GM19467 (cell line): ENCODE measurements at regions not wholly inside any gene's neighbourhood (a gene's known extent, or its start where the extent isn't known, plus 50 kb on each side); places are given as distances from the start of the nearest gene placed in this dataset.
A peak's percentile ranks its signal among the peaks of the same experiment; 100 is the strongest.
"Not testable (repeated sequence)": the region's sequence is repeated elsewhere in the genome, so short reads cannot be mapped to it uniquely, and the experiment has no call there.

ENCODE experiments used
- ATAC-seq: cut with Tn5 transposase; IDR thresholded peaks from one replicate; pipeline ENCODE4 v1.9.1; 2021; ENCODE audit warnings: mild to moderate bottlenecking, moderate library complexity; ENCODE audit not compliant: unreplicated experiment

DNA sequence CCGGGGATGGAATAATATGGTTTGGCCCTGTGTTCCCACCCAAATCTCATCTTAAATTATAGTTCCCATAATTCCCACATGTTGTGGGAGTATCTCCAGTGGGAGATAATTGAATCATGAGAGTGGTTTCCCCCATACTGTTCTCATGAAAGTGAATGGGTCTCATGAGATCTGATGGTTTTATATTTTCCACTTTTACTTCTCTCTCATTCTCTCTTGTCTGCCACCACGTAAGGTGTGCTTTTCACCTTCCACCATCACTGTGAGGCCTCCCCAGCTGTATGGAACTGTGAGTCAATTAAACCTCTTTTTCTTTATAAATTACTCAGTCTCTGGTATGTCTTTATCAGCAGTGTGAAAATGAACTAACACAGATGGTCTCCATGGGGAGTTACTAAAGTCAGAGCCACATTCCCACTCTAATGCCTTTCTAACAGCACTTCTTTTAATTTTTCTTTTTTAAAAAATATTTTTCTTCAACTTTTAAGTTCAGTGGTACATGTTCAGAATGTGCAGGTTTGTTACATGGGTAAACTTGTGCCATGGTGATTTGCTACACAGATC, 306.6 kb downstream of the DTHD1 start:
- no peak for ATAC-seq

DNA sequence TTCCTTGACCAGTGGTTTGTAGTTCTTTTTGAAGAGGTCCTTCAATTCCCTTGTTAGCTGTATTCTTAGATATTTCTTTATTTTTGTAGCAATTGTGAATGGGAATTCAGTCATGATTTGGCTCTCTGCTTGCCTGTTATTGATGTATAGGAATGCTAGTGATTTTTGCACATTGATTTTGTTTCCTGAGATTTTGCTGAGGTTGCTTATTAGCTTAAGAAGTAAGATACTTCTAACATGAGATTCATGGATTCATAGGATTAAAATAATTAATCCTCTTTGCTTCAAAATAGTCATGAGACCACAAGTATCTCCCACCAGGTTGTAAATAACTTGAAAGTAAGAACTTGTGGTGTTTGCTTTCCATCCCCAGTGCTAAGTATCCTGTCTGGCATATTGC, 308.9 kb downstream of the DTHD1 start:
- ATAC-seq = no peak

DNA sequence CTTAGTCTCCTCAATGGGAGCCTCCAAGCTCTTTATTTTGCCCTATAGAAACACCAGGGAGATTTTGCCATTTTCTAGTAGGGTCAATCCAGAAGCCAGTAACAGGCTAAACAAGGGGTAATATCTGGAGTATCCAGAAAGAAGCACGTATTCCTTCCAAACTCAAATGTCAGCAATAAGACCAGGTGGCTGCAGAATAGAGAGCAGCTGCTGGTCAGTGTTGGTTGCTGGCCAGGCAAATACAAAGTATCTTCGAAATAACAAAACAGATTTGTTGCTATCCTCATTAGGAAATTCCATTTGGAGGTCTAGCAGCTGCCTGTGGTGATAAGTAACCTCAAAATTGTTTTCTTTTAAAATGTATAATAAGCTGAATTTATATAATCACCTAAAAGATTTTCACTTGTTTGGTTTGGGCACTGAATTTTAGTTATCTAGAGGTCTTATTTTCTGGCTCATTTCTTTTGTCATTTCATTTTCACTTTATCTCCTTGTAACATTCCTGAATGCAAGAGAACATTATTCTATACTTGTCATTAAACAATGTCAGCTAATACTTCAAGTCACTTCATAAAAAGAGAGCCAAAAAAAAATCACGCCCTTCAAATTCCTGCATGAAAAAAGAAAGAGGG, 320.6 kb downstream of the DTHD1 start:
- ATAC-seq = no peak

DNA sequence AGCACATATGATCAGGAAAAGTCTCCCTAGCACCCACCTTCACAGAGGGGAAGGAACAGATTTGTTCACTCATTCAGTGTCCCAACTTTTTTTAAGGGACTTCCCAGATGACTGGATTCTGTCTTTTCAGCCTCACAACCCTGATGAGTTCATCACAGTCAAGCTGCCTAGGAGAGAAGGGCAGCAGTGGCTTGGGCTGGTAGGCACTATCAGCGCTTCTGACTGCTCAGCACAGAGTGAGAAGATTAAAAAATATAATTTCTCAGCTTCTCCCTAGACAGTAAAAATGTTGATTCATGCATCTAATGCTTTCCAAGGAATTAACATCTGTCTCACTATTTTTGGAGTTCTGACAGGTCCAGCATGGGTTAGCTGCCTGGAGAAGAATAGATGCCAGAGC, 328.2 kb downstream of the DTHD1 start:
- no peak for ATAC-seq

DNA sequence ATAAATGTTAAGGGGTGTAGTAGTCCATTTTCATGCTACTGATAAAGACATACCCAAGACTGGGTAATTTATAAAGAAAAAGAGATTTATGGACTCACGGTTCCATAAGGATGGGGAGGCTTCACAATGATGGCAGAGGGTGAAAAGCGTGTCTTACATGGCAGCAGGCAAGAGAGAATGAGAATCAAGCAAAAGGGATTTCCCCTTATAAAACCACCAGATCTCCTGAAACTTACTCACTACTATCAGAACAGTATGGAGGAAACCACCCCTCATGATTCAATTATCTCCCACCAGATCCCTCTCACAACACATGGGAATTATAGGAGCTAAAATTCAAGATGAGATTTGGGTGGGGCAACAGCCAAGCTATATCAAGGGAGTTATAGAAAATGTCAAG, 329.2 kb downstream of the DTHD1 start:
- no peak for ATAC-seq

DNA sequence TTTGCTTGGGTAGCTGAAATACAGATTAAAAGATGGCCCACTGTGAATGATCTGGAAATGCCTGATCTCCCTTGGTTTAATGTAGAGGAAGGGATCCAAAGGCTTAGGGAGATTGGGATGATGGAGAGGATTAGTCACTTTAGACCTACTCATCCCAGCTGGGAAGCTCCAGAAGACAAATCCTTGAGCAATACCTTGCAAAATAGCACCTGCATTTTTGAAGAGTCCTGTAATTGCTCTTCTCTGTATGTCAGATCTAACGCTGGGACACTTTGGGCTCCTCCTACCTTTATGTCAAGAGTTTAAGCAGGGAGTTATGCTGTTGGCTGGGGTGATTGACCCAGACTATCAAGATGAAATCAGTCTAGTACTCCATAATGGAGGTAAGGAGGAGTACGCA, 331.7 kb downstream of the DTHD1 start:
- not testable (repeated sequence) for ATAC-seq

DNA sequence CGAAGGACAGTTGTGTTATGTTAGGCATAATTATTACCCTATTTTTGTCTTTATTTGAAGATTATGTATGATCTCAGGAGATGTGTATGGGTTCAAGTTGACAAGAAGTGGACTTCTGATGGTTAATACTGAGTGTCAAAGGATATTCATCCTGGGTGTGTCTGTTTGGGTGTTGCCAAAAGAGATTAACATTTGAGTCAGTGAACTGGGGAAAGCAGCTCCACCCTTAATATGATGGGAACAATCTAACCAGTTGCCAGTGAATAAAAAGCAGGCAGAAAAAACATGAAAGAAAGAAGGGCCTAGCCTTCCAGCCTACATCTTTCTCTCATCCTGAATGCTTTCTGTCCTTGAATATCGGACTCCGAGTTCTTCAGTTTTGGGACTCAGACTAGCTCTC, 332.6 kb downstream of the DTHD1 start:
- ATAC-seq = no peak

DNA sequence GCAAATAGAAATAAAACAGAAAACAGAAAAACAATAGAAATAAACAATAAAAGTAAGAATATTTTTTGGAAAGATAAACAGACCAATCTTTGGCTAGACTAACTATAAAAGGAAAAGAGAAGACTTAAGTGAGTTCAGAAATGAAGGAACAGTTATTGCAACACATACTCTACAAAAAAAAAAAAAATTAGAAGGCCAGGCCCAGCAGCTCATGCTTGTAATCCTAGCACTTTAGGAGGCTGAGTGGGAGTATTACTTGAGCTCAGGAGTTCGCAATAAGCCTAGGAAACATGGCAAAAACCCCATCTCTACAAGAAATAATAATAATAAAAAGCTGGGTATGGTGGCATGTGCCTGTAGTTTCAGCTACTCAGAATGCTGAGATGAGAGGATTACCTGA, 336.7 kb downstream of the DTHD1 start:
- no peak for ATAC-seq

DNA sequence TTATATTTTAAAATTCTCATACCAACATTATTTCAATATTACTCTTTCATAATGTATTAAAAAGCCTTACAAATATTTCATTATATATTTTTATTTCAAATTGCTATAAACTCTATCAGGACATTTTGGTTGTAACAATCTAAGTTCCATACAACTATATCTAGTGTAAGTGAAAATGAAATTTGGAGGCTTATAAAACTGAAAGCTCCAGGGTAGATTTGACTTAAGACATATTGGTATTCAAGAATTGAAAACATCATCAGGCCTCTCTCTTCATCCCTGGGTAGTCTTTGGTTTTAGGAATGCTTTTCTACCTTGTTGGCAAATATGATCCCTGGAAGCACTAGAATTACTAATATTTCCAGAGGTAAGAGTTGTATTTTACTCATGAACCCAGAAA, 342.6 kb downstream of the DTHD1 start:
- no peak for ATAC-seq

DNA sequence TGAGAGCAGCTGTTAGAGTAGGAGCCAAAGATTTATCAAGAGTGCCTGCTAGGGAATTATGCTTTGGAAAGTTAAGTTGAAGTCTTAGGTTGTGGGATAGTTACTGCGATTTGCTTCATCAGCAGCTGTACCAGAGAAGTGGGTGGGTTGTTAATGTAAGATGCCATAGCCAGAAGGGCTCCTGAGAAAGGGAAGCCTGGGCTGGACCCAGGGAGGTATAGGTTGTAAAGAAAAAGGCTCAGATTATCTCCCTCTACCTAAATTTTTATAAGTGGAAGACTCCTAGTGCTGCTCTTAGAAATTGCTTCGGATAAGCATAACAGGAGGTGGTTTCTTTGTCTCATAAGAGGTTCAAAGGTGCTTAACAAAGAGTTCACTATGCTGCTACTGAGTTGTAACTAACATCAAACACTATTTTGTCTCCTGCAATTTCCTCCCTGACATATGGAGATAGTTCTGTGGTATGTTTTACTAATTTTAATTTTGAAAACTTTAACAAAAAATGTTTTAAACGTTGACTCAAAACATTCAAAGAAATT, 356.9 kb downstream of the DTHD1 start:
- no peak for ATAC-seq

DNA sequence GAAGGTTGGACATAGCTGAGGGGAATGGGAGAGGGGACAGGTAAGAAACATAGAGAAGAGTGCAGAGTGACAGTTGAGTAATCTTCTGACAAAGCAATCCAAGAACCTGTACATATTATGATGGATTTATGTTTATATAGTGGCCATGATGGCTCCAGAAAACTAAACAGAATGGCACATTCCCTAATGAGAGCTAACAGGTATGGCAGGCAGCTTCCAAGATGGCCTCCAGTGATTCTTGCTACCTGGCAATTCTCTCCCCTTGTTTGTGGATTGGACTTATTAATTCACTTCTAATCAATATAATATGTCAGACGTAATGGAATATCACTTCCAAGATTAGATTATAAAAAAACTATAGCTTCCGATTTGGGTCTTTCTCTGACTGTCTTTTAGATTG, 359.5 kb downstream of the DTHD1 start:
- ATAC-seq = no peak

DNA sequence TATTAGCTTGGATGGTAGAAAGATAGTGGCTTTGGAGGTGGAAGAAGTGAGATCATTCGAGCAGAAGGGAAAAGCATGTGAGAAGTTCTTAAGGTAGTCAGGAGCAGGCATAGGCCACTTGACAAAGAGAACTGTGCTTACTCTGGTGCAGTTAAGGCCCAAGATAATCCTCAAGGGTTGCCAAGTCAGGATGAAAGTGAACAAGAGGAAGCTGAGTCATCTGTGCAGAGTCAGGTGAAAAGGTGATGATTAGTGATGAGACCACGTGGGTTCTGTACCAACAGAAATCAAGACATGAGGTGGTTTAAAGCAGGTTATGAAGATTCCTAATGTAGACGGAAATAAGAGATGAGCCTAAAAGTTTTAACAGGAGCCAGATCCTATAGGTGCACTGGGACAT, 369.8 kb downstream of the DTHD1 start:
- ATAC-seq = peak; percentile 98

DNA sequence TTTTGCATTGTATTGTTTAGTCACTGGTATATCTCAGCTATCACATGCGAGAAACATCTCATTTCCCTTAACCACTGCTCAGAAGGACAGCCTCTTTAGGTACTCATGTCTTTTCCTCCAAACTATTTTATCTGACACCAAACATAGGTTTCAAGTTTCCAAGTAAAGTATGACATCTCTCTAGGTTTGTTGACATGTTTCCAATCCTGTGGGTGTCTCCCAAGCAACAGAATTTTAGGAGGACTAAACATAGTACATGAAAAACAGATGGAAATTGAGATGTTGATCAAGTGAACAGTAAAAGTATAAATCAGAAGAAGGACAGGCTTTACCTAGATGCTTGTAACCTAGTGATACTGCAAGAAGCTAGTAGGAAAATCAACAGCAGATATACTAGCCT, 371.4 kb downstream of the DTHD1 start:
- no peak for ATAC-seq

DNA sequence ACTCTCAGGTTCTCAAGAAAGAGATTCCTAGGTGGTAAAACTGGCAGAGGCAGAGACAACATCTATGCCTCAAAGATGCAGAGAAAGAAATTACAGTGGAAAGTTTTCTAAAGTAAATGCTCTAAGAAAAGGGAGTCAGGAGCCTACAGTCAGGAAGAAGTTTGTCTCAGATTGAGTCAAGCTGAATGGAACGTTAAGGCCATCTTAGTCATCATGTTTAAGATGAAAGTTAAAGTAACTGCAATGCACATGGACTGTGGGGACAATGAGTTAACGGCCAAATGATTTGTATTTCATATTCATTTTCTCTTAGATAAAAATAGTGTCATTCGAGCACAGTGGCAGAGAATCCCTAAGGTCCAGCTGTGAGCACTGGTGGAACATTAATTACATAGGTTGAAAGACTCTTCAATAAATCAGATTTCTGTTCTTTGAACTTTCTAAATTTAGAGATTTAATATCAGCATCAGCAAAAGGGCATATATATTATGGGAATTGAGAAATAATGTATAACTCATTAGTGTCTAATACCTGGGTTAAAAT, 384.6 kb downstream of the DTHD1 start:
- ATAC-seq = no peak

DNA sequence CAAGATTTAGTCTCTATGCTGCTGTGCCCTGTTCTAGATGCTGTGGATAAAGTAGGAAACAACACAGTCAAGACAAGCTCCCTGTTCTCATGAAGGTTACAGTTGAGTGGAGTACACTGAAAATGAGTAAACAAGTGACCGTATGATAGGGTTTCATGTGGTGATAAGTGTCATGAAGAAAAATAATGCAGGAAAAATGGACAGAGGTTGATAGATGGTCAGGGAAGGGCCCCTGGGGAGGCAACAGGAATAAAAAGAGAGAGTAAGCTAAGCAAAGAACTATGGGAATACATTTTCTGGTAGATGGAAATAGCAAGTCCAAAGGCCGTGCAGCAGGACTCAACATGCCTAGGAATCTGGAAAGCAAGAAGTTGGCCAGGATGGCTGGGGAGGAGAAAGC, 394.0 kb downstream of the DTHD1 start:
- ATAC-seq = no peak

DNA sequence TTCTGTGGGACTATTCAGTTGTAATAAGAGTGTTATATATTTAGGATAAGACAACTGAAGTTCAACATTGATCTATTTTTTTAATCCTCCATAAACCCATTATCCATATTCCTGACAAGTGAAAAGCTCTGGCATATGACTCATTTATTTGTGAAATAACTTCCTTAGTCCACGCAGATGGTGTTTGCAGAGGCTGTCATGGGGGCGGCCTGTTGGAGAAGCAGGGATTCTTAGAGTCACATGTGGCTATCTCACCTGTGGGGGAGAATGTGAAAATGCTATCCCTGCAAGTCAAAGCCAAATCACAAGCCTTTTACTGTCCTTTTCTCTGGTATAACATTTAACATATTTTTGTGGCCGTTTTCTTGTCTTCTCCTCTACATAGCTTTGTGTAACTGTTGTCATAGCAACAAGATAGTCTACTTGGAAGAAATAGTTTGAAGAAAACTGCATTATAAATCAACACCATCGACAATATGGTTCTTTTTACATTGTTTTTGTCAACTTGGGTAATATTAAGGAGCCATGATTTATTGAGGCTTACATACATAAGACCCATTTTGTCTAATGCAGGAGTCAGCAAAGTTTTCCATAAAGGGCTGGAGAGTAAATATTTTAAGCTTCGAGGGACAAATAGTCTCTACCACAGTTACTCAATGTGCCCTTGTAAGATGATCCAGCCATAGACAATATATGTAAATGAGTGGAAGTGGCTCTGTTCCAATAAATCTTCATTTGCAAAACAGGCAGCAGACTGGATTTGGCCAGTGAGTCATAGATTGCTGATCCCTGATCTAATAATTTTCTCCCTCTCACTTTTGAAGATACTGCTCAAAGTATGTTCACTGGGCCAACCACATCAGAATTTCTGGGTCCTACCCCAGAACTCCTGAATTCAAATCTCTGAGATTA, 395.0 kb downstream of the DTHD1 start:
- no peak for ATAC-seq

DNA sequence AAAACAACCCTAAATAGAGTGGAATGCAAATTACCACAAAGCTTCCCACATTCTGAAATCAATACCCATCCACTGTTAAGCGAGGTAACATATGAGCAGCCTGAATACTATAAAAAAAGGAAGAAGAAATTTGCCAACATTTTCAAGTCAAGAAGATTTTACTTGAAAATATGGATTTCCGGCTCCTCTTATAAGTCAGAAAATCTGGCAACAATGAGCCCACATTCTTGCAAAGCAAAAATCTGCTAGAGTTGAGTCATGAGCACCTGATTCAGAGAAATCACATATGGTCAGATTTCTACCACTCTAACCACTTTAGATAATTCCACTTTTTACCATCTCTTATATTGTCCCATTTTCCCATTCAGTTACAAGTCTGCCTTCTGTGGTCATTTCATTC, 395.7 kb downstream of the DTHD1 start:
- ATAC-seq = no peak

DNA sequence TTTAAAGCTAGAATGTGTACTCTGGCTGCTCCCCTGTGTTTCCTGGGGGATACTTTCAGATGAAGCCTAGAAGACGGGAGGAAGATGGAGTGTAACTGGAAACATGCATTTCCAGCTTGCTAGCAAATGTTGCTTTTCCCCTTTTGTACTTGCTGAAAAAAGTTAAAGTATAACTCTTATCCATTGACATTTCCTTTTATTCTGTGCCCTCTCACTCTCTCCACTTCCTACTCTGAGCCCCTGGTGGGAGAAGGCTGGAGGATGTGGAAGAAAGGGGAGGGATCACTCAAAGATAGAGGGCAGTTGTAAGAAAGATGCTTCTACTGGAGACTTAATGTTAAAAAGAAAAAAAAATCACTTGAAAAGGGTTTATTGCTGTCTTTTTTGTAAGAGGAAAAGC, 396.5 kb downstream of the DTHD1 start:
- ATAC-seq = no peak

DNA sequence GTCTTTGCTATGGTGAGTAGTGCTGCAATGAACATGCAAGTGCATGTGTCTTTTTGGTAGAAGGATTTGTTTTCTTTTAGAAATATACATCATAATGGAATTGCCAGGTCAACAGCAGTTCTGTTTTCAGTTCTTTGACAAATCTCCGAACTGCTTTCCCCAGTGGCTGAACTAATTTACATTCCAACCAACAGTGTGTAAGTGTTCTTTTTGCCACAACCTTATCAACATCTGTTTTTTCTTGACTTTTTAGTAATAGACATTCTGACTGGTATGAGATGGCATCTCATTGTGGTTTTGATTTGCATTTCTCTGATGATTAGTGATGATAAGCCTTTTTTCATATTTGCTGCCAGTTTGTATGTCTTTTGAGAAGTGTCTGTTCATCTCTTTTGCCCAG, 406.3 kb downstream of the DTHD1 start:
- ATAC-seq = no peak

DNA sequence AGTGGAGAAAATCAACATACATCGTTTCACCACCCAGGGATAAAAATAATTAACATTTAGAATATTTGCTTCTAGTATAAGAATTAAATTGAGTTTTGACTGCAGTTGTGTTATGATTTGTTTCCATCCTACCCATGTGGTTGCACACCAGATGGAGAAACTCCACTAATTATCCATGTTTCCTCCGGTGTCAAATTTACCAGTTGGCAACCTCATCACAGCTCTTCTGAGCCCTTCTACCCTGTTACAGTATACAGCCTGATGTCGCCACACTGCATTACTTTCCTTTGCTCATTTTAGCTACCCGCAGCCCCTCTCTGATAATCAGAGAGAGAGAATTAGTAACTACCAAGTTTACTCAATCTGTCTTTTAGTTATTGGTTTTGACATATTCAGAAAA, 411.2 kb downstream of the DTHD1 start:
- no peak for ATAC-seq

DNA sequence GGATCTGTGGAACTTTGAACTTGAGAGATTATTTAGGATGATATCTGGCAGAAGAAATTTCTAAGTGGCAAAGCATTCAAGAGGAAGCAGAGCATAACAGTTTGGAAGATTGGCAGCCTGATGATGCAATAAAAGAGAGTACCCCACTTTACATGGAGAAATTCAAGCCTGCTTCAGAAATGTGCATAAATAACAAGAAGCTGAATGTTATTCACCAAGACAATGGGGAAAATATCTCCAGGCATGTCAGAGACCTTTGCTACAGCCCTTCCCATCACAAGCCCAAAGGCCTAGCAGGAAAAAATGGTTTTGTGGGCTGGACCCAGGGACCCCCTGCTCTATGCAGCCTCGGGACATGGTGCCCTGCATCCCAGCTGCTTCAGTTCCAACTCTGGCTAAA, 420.8 kb downstream of the DTHD1 start:
- no peak for ATAC-seq

DNA sequence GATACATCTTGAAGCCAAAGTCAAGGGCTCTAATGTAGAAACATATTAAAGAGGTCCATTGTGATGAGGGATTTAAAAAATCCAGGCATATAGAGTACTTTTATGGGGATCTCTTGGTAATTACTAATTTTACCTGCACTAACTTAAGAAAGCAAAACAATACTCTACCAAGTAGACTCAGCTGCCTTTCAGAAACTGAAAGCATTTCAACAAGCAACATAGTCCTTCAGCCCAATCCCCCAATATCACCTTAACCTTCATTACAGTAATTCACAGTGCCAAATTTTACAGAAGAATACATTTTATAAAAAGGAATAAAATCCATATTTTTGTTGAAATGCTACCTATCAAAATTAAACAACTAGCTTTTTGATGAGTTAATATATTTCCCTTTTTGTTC, 422.9 kb downstream of the DTHD1 start:
- ATAC-seq = no peak
